Vagina (tissue), 2 donors: ENCODE measurements at regions not wholly inside any gene's neighbourhood (a gene's known extent, or its start where the extent isn't known, plus 50 kb on each side); places are given as distances from the start of the nearest gene placed in this dataset.

Experiments used
- CTCF ChIP-seq, 3 experiments: fragments of 450-650 bp in 2 of 3; fragments of 200-600 bp in 1 of 3; sonication (generic) in 1 of 3; IDR thresholded peaks; one replicate each; pipeline ENCODE4 v1.5.1; 2017 to 2019; ENCODE audit warnings: antibody characterized with exemption in 3 of 3, mild to moderate bottlenecking in 2 of 3, moderate library complexity in 2 of 3
- POLR2A ChIP-seq, 2 donors: fragments of 450-650 bp; IDR thresholded peaks; one replicate each; pipeline ENCODE4 v1.6.1; 2017; ENCODE audit warnings: antibody characterized with exemption in 2 of 2, mild to moderate bottlenecking in 2 of 2, moderate library complexity in 2 of 2
- POLR2AphosphoS5 ChIP-seq, 2 donors: sonication (generic); formaldehyde crosslinking; IDR thresholded peaks; one replicate each; pipeline ENCODE4 v1.9.0; 2017; ENCODE audit warnings: antibody characterized with exemption in 2 of 2, mild to moderate bottlenecking in 2 of 2, low read depth in 1 of 2; ENCODE audit not compliant: insufficient read depth in 1 of 2

GRCh38 chr3:197366301-197367044 lies 68.1 kb upstream of the DLG1 start:
- TF ChIP-seq CTCF (IDR thresholded peaks at IDR 0.05) (no peak), POLR2A (IDR thresholded peaks at IDR 0.05) (no peak), POLR2AphosphoS5 (IDR thresholded peaks at IDR 0.05; ENCODE audit: insufficient read depth in 1 of 2, low read depth in 1 of 2) (peak in 1 of 2 donors; percentile 25)
